Activated CD4-positive, CD25-positive, alpha-beta regulatory T cell (primary cell): ENCODE measurements at regions not wholly inside any gene's neighbourhood (a gene's known extent, or its start where the extent isn't known, plus 50 kb on each side); places are given as distances from the start of the nearest gene placed in this dataset.

ENCODE experiments used
- DNase-seq, 4 experiments: peaks; one replicate each; lab custom pipeline; 2025; lab: John Stamatoyannopoulos, UW

GRCh38 chr12:92554158-92555073 lies 148.4 kb upstream of the PLEKHG7 start:
- no peak for DNase-seq

GRCh38 chr12:92553389-92553788 lies 149.4 kb upstream of the PLEKHG7 start:
- no peak for DNase-seq

- DNase-seq: no peak
Measured at GRCh38 chr12:92552412-92553108, 150.2 kb upstream of the PLEKHG7 start.

- DNase-seq: no peak
Measured at GRCh38 chr12:92551853-92552397, 150.9 kb upstream of the PLEKHG7 start.

GRCh38 chr12:92551210-92551609 lies 151.6 kb upstream of the PLEKHG7 start:
- DNase-seq: no peak

- DNase-seq: no peak
Measured at GRCh38 chr12:92550661-92551060, 152.1 kb upstream of the PLEKHG7 start.

GRCh38 chr12:92550254-92550653 lies 152.5 kb upstream of the PLEKHG7 start:
- no peak for DNase-seq

- DNase-seq: no peak
Measured at GRCh38 chr12:92549516-92549915, 153.3 kb upstream of the PLEKHG7 start.

GRCh38 chr12:92547906-92548305 lies 154.9 kb upstream of the PLEKHG7 start:
- no peak for DNase-seq

- DNase-seq: no peak
Measured at GRCh38 chr12:92547420-92547819, 155.4 kb upstream of the PLEKHG7 start.

GRCh38 chr12:92546635-92547348 lies 156.0 kb upstream of the PLEKHG7 start:
- no peak for DNase-seq

- DNase-seq: no peak
Measured at GRCh38 chr12:92546259-92546634, 156.5 kb upstream of the PLEKHG7 start.

- DNase-seq: no peak
Measured at GRCh38 chr12:92544322-92544721, 158.5 kb upstream of the PLEKHG7 start.

GRCh38 chr12:92543840-92544239 lies 158.9 kb upstream of the PLEKHG7 start:
- no peak for DNase-seq

GRCh38 chr12:92543359-92543758 lies 159.4 kb upstream of the PLEKHG7 start:
- DNase-seq: no peak

GRCh38 chr12:92541731-92542130 lies 161.1 kb upstream of the PLEKHG7 start:
- DNase-seq: no peak

GRCh38 chr12:92540782-92541423 lies 161.9 kb upstream of the PLEKHG7 start:
- DNase-seq: no peak

GRCh38 chr12:92539976-92540781 lies 162.6 kb upstream of the PLEKHG7 start:
- no peak for DNase-seq

GRCh38 chr12:92539110-92539749 lies 163.6 kb upstream of the PLEKHG7 start:
- DNase-seq: no peak

- DNase-seq: no peak
Measured at GRCh38 chr12:92537290-92537960, 165.4 kb upstream of the PLEKHG7 start.
